HG02623 (cell line): ENCODE measurements at regions not wholly inside any gene's neighbourhood (a gene's known extent, or its start where the extent isn't known, plus 50 kb on each side); places are given as distances from the start of the nearest gene placed in this dataset.
"Not testable (repeated sequence)": the region's sequence is repeated elsewhere in the genome, so short reads cannot be mapped to it uniquely, and the experiment has no call there.

Experiments
- ATAC-seq: cut with Tn5 transposase; IDR thresholded peaks from one replicate; pipeline ENCODE4 v1.9.1; 2021; ENCODE audit warnings: moderate library complexity; ENCODE audit not compliant: unreplicated experiment

DNA sequence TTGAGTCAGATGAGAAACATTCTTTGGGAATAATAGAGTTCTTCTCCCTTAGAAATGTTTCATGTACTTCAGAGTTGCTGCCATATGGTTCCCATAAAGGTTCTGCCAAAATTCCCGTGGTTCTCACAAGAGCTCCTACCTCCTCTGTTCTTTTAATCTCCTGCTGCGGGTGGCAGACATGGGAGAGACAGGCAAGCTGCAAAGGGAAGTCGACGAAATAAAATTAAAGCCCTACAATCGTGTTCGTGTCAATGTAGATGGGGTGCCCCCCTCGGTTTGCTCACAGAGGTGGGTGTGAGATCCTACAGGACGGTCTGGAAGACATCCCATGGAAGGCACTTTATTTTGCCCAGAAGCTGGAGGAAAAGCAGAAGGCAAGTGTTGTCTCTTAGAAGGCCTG is 276.0 kb downstream of the RWDD3 start:
- ATAC-seq, result no peak

GRCh38 chr1:95512925-95513324 is 278.9 kb downstream of the RWDD3 start:
- ATAC-seq, result no peak

DNA sequence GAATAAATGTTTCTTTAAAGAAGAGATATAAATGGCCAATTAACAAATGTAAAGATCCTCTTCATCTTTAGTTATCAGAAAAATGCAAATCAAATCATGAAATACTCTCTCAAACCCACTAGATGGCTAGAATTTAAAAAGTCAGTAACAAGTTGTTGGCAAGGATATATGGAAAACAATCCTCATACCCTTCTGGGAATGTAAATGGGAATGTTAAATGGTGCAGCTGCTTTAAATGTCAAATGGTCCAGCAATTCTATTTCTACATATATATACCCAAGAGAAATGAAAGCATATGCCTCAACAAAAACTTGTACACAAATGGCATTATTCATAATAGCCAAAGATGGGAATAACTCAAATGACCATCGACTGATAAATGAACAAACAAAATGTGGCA is 283.5 kb downstream of the RWDD3 start:
- ATAC-seq, result no peak

DNA sequence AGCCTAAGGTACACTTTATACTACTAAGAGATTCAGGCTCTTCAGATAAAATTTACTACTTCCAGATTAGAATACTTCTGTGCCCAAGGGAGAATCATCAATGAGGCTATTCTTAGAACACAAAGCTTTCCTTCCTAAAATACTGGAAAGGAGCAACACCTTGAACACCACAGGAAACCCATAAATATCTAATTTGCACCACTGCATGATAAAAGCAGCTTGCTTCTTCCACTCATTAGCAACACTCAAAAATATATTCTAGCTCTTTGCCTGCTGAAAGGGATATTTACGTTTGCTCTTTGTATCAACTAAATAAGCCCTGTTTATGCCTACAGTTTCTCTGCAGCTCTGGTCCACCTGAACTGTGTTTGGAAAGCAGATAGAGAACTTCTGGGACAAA is 284.3 kb downstream of the RWDD3 start:
- no peak for ATAC-seq

- ATAC-seq, result no peak
Observed at GRCh38 chr1:95520390-95520789, 286.4 kb downstream of the RWDD3 start.

- no peak for ATAC-seq
Observed at GRCh38 chr1:95532335-95532734, 298.3 kb downstream of the RWDD3 start.

DNA sequence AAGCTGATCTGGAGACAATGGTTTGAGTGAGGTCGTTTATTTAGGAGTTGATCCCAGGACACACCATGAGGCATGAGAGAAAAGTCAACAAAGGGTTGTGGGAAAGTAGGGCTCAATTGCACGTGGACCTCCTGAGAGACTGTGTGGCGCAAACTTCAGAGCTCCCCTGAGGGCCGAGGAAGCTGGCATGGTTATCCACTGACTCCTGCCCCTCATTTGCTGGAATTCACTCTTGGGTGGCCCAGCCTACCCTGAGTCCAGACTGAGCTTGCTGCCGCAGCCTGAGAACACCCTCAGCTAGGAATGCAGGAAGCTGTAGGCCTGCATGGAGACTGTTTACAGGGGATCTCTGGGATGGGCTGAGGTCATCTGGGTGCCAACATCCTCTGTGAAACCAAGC is 301.0 kb downstream of the RWDD3 start:
- ATAC-seq, result no peak

GRCh38 chr1:95535614-95536013 is 301.6 kb downstream of the RWDD3 start:
- ATAC-seq, result no peak

DNA sequence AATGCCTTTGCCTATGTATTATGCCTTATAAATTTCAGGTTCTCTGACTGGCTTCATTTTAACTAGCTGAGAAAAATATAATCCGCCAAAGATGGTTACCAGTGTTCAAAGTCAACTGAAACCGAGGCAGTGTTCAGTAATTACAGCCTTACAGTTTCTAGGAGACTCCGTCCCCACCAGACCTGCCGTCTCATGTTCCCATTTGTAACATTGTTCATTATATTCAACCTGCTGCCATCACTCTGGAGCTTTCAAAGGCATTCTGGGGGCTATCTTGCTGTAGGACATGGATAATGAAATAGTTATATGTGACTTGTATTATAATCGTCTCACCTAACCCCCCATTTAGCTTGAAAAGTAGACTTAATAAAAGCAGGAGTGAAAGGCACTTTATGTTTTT is 302.5 kb downstream of the RWDD3 start:
- no peak for ATAC-seq

DNA sequence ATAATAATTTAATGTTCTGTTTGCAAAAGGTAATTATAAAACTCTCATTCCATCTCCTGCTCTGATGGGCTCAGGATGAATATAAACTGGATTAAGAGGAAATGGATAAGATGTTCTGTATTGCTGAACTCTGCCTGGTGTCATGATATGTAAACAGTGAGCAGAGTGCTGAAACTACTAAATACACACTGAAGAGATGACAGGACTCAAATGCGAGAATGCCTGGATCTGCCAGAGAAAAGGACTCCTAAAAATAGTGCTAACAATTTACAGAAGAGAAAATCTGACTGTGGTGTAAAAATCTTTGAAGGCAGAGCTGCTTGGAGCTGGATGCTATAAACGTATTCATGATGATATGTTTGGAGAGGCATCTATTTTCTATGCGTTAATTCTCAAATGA is 303.2 kb downstream of the RWDD3 start:
- ATAC-seq, result no peak

GRCh38 chr1:95538242-95538641 is 304.2 kb downstream of the RWDD3 start:
- not testable (repeated sequence) for ATAC-seq

DNA sequence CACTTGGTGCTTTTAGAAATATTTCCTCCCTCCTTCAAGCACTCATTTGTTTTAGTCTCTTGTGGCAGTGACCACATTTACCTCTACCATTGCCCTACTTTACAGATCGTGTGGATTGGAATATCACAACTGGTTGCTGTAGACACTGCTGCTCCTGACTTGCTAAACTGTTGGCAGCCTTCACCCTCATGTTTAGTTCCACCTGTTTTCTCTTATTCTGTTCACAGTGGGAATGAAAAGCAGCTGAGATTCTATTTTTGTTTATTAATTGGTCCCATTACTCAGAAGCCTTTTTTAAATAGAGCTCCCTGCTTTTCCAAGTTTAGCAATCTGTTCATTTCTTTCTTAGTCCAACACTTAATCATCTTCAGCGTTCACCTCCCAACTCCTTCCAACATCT is 308.9 kb downstream of the RWDD3 start:
- ATAC-seq, result no peak

DNA sequence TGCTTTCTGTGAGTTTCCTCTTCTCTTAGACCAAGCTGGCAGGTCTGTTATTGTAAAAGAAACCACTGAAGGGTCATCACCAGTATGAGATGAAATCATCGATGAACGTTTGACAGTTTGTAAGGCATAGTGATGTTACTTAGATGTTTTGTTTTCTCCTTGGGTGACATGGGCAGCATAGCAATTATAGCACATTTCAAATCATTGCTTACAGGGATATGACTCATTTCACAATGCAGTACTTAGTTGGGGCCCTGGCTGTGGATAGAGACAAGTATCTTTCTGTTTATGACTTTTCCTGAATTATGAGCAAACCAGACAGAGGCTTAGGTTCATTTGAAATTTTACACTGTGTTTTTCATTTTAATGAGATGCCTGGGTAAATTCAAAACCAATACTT is 313.0 kb downstream of the RWDD3 start:
- ATAC-seq, result no peak

GRCh38 chr1:95548211-95548610 is 314.2 kb downstream of the RWDD3 start:
- no peak for ATAC-seq

DNA sequence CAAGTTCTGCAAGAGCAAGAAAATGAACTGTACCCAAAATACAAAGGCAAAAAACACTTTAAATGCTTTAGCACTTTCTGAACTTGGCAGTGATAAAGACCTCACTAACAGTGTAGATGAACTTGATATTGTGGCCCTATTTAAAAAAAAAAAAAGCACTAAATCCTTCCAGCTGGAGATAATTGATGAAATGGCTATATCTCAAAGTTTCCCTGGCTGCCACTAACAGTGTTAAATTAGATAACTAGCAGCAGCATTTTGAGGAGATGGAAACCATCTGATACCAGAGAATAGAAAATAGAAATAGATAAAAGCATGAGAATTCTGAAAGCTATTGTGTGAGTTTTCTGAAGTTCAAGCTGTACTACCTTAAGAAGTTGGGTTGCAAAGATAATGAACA is 317.2 kb downstream of the RWDD3 start:
- no peak for ATAC-seq

DNA sequence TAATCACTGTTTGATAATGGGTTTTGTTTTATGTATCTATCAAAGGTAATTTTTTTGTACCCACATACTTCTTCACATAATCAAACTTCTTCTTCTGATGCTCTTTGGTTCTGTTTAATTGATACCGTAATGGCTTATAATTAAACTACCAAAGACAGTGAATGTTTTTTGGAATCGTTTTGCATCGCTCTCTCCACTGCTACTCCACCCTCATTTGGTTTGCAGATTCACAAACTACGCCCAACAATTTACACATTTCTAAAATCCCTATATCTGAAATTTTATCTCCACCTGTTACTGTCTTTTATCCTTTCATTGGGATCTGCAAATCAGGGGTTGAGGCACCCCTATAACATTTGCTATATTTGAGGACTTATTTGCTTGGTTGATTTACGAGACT is 319.6 kb downstream of the RWDD3 start:
- ATAC-seq, result no peak

- no peak for ATAC-seq
Observed at GRCh38 chr1:95554408-95554807, 320.4 kb downstream of the RWDD3 start.

GRCh38 chr1:95558791-95559190 is 324.8 kb downstream of the RWDD3 start:
- ATAC-seq, result no peak

- ATAC-seq, result no peak
Observed at GRCh38 chr1:95561346-95561745, 327.3 kb downstream of the RWDD3 start.

DNA sequence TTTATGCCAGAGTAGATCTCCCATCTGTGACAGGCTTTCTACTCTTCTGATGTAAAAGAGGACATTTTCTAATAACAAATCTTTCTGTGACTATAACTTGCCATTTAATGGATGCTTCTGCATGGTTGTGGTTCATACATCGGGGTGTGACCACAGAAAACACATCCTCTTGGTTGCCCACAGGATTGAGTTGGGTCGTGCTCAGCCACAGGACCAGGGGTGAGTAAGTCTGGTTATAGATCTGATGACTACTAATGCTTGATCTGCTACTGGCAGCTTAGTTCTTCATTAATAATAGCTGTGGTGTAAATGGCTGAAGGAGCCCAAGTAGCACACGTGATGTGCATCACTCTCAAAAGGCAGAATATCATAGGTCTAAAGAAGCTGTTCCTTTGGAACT is 328.2 kb downstream of the RWDD3 start:
- ATAC-seq, result no peak

DNA sequence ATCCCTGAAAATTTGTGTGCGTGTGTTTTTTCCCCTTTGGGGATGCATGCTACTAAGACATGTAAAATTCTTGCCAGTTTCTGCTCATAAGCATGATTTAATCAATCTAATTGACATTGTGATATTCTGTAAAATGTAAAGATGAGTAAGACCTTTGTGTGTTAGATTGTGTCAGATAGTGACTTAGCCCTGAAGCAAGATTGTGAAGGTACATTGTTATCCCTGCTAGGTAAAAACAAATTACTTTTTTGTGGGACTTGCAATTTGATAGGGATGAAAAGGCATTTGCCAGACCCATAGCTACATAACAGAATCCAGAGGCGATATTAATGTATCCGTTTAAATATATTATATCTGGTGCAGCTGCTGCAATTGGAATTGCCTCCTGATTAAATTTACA is 338.0 kb downstream of the RWDD3 start:
- ATAC-seq, result no peak

DNA sequence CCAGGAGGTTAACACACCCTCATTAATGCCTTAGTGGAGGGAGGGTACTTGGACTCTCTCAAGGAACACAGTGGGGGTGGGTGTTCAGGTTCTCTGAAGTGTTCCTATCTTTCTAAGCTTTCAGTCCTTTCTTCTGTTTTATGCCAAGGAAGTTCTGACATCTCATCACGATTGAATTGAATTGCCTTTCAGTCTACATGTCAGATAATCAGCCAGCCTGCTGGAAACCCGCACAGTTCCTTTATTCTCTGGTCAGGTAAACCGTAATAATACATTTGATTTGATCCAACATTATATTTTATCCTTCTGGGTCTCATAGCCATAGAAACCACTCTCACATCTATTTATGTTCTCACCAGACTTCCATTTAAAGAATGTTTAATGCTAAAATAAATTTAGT is 339.0 kb downstream of the RWDD3 start:
- no peak for ATAC-seq

- no peak for ATAC-seq
Observed at GRCh38 chr1:95575291-95575690, 341.3 kb downstream of the RWDD3 start.

- no peak for ATAC-seq
Observed at GRCh38 chr1:95578462-95578861, 344.5 kb downstream of the RWDD3 start.
